Glutamatergic neuron (in vitro differentiated cells): ENCODE measurements at regions not wholly inside any gene's neighbourhood (a gene's known extent, or its start where the extent isn't known, plus 50 kb on each side); places are given as distances from the start of the nearest gene placed in this dataset.

Experiments
- DNase-seq: peaks from one replicate; pipeline ENCODE4 v3.0.0; 2022
- H3K27ac Mint-ChIP-seq: one replicate; pipeline ENCODE4 v1.8.0; 2020; ENCODE audit warnings: mild to moderate bottlenecking, mixed read lengths, inconsistent platforms; ENCODE audit not compliant: unreplicated experiment
- H3K27me3 Mint-ChIP-seq: one replicate; pipeline ENCODE4 v1.8.0; 2020; ENCODE audit warnings: mild to moderate bottlenecking, moderate library complexity, mixed read lengths, inconsistent platforms; ENCODE audit not compliant: unreplicated experiment
- H3K36me3 Mint-ChIP-seq: one replicate; pipeline ENCODE4 v1.8.0; 2020; ENCODE audit warnings: mild to moderate bottlenecking, mixed read lengths, inconsistent platforms; ENCODE audit not compliant: unreplicated experiment
- H3K4me1 Mint-ChIP-seq: one replicate; pipeline ENCODE4 v1.8.0; 2020; ENCODE audit warnings: mild to moderate bottlenecking, low read depth, mixed read lengths, inconsistent platforms; ENCODE audit not compliant: unreplicated experiment
- H3K4me3 Mint-ChIP-seq: one replicate; pipeline ENCODE4 v1.8.0; 2020; ENCODE audit warnings: mild to moderate bottlenecking, mixed read lengths, inconsistent platforms; ENCODE audit not compliant: unreplicated experiment
- H3K9me3 Mint-ChIP-seq: one replicate; pipeline ENCODE4 v1.8.0; 2020; ENCODE audit warnings: mild to moderate bottlenecking, moderate library complexity, mixed read lengths, inconsistent platforms; ENCODE audit not compliant: unreplicated experiment
- CTCF ChIP-seq: fragments of 200-600 bp; sonication (generic); IDR thresholded peaks from one replicate; pipeline ENCODE4 v1.5.0; 2021; ENCODE audit not compliant: partially characterized antibody, unreplicated experiment

GRCh38 chr5:113869611-113870010, 356.1 kb downstream of the YTHDC2 start:
- H3K4me3 Mint-ChIP-seq = no peak overlapping the region
- no peaks in the 10 kb centered on the region for H3K4me1 Mint-ChIP-seq
- H3K9me3 Mint-ChIP-seq = peaks cover 3% of the 10 kb centered on the region

GRCh38 chr5:113871972-113872371, 358.5 kb downstream of the YTHDC2 start:
- DNase-seq = no peak
- H3K36me3 Mint-ChIP-seq = peaks cover 3% of the 10 kb centered on the region
- TF ChIP-seq CTCF = no peak
- H3K27ac Mint-ChIP-seq = no peak overlapping the region
- H3K27me3 Mint-ChIP-seq = no peaks in the 10 kb centered on the region
- H3K9me3 Mint-ChIP-seq = peaks cover 3% of the 10 kb centered on the region
- no peak overlapping the region for H3K4me3 Mint-ChIP-seq
- no peaks in the 10 kb centered on the region for H3K4me1 Mint-ChIP-seq

More at GRCh38 chr5:113869611-113870010, 356.1 kb downstream of the YTHDC2 start:
- TF ChIP-seq CTCF = no peak
- Mint-ChIP-seq H3K27me3 (no peaks in the 10 kb centered on the region), H3K27ac (no peak overlapping the region), H3K36me3 (peaks cover 3% of the 10 kb centered on the region)
- no peak for DNase-seq

GRCh38 chr5:113875096-113875495, 361.6 kb downstream of the YTHDC2 start:
- H3K27me3 Mint-ChIP-seq = no peaks in the 10 kb centered on the region
- DNase-seq = no peak

GRCh38 chr5:113891491-113891890, 378.0 kb downstream of the YTHDC2 start:
- H3K4me1 Mint-ChIP-seq = peaks cover 7% of the 10 kb centered on the region
- H3K36me3 Mint-ChIP-seq = no peaks in the 10 kb centered on the region
- H3K27me3 Mint-ChIP-seq = no peaks in the 10 kb centered on the region
- H3K9me3 Mint-ChIP-seq = peaks cover 1% of the 10 kb centered on the region
- no peak overlapping the region for H3K4me3 Mint-ChIP-seq
- no peak for TF ChIP-seq CTCF
- no peak for DNase-seq
- no peak overlapping the region for H3K27ac Mint-ChIP-seq

More at GRCh38 chr5:113875096-113875495, 361.6 kb downstream of the YTHDC2 start:
- H3K27ac Mint-ChIP-seq = no peak overlapping the region
- H3K36me3 Mint-ChIP-seq = no peaks in the 10 kb centered on the region
- no peak for TF ChIP-seq CTCF
- no peaks in the 10 kb centered on the region for H3K4me1 Mint-ChIP-seq
- H3K4me3 Mint-ChIP-seq = no peak overlapping the region
- H3K9me3 Mint-ChIP-seq = peaks cover 3% of the 10 kb centered on the region

GRCh38 chr5:113896789-113897188, 383.3 kb downstream of the YTHDC2 start:
- Mint-ChIP-seq H3K4me3 (no peak overlapping the region), H3K4me1 (no peaks in the 10 kb centered on the region), H3K36me3 (no peaks in the 10 kb centered on the region), H3K27me3 (no peaks in the 10 kb centered on the region), H3K27ac (no peak overlapping the region), H3K9me3 (no peaks in the 10 kb centered on the region)
- no peak for DNase-seq
- TF ChIP-seq CTCF = no peak
